ENCODE measurements at regions not wholly inside any gene's neighbourhood (a gene's known extent, or its start where the extent isn't known, plus 50 kb on each side); places are given as distances from the start of the nearest gene placed in this dataset.

DNA sequence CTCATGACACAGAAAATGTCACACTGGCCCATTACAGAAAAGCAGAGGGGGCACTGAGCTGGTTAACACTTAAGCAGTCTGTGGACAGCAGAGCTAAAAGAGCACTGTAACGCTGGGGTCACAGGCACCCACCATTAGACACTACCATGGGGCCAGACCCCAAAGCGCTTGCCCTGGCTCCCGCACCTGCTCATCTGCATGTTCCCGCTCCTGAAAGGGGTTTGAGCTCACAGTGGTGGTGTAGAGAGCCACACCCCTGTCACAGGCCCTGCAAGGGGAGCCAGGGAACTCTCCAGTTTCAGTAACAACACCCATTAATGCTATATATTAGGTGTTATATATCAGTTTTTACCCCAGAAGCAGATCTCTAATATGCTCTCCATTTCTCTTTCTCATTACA is 187.0 kb downstream of the ANKRD50 start:
- Mint-ChIP-seq H3K27me3 (ENCODE audit: low read depth) (no peaks in the 10 kb centered on the region), H3K4me3 (ENCODE audit: low read depth) (no peak overlapping the region), H3K36me3 (ENCODE audit: low read depth) (no peaks in the 10 kb centered on the region), H3K9me3 (no peaks in the 10 kb centered on the region), H3K4me1 (ENCODE audit: low read depth) (no peaks in the 10 kb centered on the region), H3K27ac (no peak overlapping the region)
- no peak for DNase-seq (ENCODE audit: low spot score)
- intact Hi-C loops (cut with micrococcal nuclease), result no loop called here

DNA sequence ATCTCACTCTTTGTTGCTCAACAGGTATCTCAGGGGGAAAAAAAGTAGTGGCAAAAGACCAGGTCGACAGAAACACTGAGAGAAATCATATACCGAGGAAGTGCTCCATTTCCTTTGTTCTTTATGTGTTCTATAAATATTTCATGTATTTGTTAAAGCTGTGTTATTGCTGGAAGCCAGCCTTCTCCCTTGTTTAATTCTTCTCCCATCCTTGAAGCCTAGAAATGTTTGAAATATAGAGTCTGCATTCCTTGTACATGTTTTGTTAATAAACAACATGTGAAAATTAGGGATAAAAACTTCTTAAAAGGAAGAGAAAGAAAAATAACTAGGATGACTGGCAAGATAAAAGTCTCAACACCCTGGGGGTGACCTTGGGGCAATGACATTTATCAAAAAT is 186.2 kb downstream of the ANKRD50 start:
- Mint-ChIP-seq H3K27me3 (ENCODE audit: low read depth) (no peaks in the 10 kb centered on the region), H3K4me3 (ENCODE audit: low read depth) (no peak overlapping the region), H3K4me1 (ENCODE audit: low read depth) (no peaks in the 10 kb centered on the region), H3K36me3 (ENCODE audit: low read depth) (no peaks in the 10 kb centered on the region), H3K27ac (no peak overlapping the region), H3K9me3 (no peaks in the 10 kb centered on the region)
- intact Hi-C loops (cut with micrococcal nuclease), result no loop called here
- no peak for DNase-seq (ENCODE audit: low spot score)

DNA sequence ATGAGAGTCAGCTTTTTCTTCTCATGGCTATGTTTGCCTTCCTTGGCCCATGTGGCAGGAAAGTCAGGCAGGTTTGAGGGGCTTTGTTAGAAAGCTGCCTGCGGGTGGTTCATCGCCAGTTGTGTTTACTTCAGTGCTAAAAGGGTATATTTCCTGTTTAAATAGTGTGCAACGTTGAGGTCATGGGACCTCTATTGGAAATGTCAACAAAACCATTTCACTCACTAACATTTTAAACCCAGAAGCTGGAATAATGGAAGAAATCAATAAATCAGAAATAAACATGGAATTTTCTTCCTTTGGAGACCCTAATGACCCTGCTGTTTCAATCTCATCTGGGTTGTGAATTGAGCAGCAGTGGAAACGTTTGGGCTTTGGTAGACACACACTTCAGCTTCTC is 185.8 kb downstream of the ANKRD50 start:
- Mint-ChIP-seq H3K27ac (no peak overlapping the region), H3K4me1 (ENCODE audit: low read depth) (no peaks in the 10 kb centered on the region), H3K36me3 (ENCODE audit: low read depth) (no peaks in the 10 kb centered on the region), H3K4me3 (ENCODE audit: low read depth) (no peak overlapping the region), H3K27me3 (ENCODE audit: low read depth) (no peaks in the 10 kb centered on the region), H3K9me3 (no peaks in the 10 kb centered on the region)
- intact Hi-C loops (cut with micrococcal nuclease), result no loop called here
- no peak for DNase-seq (ENCODE audit: low spot score)

DNA sequence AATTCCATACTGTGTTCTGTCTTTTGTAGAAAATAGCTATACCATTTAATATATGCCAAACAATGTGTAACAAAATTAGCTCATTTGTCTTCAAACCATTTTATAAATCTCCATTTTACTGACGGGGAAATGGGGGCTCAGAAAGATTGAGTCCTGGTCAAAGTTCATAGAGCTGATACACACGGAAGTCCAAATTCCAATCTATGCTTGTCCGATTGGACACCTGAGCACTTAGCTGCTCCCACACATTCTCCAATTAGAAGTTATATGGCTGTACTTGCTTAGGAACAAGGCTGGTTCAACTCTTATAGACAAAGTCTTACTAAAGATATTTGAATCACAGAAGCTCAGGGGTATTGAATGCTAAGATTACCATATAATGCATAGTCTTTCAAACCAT is 185.2 kb downstream of the ANKRD50 start:
- DNase-seq (ENCODE audit: low spot score), result no peak
- Mint-ChIP-seq H3K27ac (no peak overlapping the region), H3K4me3 (ENCODE audit: low read depth) (no peak overlapping the region), H3K36me3 (ENCODE audit: low read depth) (no peaks in the 10 kb centered on the region), H3K9me3 (no peaks in the 10 kb centered on the region), H3K27me3 (ENCODE audit: low read depth) (no peaks in the 10 kb centered on the region), H3K4me1 (ENCODE audit: low read depth) (no peaks in the 10 kb centered on the region)
- intact Hi-C loops (cut with micrococcal nuclease), result no loop called here

DNA sequence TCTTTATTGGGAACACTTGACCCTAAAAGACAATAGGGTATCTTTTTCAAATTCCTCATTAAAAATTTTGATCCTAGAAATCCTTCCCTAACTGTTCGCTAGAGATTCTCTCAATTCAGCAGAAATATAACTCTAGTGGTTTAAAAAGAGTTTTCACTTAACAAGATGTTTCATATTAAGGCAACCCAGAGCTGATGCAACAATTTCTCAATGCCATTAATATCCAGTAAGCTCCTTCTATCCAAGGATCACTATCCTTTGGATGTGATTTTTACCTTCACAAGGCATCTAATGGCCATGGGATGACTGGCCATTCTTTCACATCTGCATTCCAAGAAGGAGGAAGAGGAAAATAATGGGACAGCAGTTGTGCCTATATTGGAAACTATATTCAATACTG is 183.4 kb downstream of the ANKRD50 start:
- H3K27ac Mint-ChIP-seq, result no peak overlapping the region
- no peak for DNase-seq (ENCODE audit: low spot score)
- no peaks in the 10 kb centered on the region for H3K9me3 Mint-ChIP-seq
- intact Hi-C loops (cut with micrococcal nuclease), result no loop called here
- H3K36me3 Mint-ChIP-seq (ENCODE audit: low read depth), result no peaks in the 10 kb centered on the region
- no peaks in the 10 kb centered on the region for H3K27me3 Mint-ChIP-seq (ENCODE audit: low read depth)
- no peaks in the 10 kb centered on the region for H3K4me1 Mint-ChIP-seq (ENCODE audit: low read depth)
- no peak overlapping the region for H3K4me3 Mint-ChIP-seq (ENCODE audit: low read depth)

DNA sequence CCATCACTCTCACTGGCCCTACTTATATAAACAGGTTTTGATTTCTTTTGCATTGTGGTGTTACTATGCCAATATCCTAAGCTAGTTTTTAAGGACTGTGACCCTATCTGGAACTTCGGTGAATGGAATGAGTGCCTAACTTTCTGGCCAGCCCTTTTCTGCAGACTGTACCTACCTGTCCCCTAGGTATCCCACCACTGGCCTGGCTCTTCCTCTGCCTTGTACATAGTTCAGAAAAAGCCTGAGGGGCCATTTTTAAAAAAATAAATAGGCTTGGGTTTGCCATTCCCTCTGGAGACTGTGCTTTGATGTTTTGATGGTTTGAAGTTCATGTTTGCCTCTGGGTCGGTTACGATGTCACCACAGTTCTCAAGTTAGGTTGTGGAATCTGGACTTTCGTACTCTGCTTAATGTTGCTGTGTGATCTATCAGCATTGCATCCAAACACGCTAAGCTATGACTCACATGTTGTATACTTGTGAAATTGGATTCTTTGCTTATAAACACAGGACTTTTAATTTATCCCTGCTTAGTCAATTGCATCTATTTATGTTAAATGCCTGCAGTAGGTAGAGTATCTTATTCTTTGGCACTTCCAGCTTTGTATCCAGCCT is 182.0 kb downstream of the ANKRD50 start:
- Mint-ChIP-seq H3K27ac (no peak overlapping the region), H3K9me3 (no peaks in the 10 kb centered on the region), H3K4me3 (ENCODE audit: low read depth) (no peak overlapping the region), H3K27me3 (ENCODE audit: low read depth) (no peaks in the 10 kb centered on the region), H3K4me1 (ENCODE audit: low read depth) (no peaks in the 10 kb centered on the region), H3K36me3 (ENCODE audit: low read depth) (no peaks in the 10 kb centered on the region)
- intact Hi-C loops (cut with micrococcal nuclease), result no loop called here
- DNase-seq (ENCODE audit: low spot score), result no peak

DNA sequence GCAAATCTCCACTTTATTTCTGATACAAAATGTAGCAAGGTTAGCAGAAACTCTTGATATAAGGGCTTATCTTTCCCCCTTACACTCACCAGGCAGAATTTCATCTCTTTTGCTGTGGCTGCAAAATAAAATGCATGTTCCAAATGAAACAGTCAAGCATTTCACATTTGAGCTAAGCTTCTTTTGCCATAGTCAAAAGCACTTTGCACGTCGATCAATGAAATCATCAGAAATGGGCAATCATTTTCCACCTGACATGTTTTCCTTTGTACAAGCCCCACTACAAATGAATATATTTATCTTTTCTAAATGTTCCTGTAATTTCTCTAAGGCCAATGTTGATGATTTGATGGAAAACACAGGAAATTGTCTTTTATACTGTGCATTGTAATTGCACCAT is 178.4 kb downstream of the ANKRD50 start:
- intact Hi-C loops (cut with micrococcal nuclease), result no loop called here
- DNase-seq (ENCODE audit: low spot score), result no peak
- no peak overlapping the region for H3K4me3 Mint-ChIP-seq (ENCODE audit: low read depth)
- H3K9me3 Mint-ChIP-seq, result no peaks in the 10 kb centered on the region
- no peak overlapping the region for H3K27ac Mint-ChIP-seq
- no peaks in the 10 kb centered on the region for H3K36me3 Mint-ChIP-seq (ENCODE audit: low read depth)
- no peaks in the 10 kb centered on the region for H3K27me3 Mint-ChIP-seq (ENCODE audit: low read depth)
- no peaks in the 10 kb centered on the region for H3K4me1 Mint-ChIP-seq (ENCODE audit: low read depth)

DNA sequence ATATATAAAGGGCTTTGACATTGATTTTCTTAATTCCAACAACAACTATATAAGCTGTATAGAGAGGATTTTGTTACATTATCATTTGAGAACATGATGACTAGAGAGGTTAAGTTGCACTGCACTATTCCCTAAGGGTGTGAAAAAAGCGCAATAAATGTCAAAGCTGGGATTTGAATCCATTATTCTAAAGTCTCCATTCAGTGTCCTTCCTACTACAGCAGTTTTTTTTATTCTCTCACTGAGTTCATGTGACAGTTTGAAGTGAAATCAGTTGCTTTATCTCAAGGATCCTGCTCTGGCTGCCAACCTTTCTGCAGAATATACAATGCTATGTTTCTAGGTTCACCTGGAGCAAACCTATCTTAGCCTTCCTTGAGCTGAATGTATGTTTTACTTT is 177.5 kb downstream of the ANKRD50 start:
- no peak for DNase-seq (ENCODE audit: low spot score)
- Mint-ChIP-seq H3K36me3 (ENCODE audit: low read depth) (no peaks in the 10 kb centered on the region), H3K4me3 (ENCODE audit: low read depth) (no peak overlapping the region), H3K4me1 (ENCODE audit: low read depth) (no peaks in the 10 kb centered on the region), H3K27me3 (ENCODE audit: low read depth) (no peaks in the 10 kb centered on the region), H3K9me3 (no peaks in the 10 kb centered on the region), H3K27ac (no peak overlapping the region)
- intact Hi-C loops (cut with micrococcal nuclease), result no loop called here

DNA sequence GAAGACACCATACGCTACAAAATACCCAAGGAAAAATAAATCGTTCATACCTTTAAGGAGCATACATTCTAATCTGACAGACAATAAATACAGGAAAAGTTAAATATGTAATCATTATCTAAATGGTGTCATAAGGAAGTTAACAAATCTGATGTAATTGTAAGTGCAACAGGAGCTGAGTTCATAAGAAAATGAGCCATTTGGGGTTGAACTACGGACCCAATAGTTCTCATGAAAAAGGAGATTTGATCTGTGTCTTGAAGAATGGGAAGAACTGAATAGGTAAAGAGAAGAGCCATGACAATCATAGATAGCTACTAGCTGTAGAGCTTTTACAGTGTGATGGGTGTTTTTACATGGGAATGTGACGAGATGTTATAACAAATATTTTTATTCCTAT is 175.6 kb downstream of the ANKRD50 start:
- no peaks in the 10 kb centered on the region for H3K9me3 Mint-ChIP-seq

DNA sequence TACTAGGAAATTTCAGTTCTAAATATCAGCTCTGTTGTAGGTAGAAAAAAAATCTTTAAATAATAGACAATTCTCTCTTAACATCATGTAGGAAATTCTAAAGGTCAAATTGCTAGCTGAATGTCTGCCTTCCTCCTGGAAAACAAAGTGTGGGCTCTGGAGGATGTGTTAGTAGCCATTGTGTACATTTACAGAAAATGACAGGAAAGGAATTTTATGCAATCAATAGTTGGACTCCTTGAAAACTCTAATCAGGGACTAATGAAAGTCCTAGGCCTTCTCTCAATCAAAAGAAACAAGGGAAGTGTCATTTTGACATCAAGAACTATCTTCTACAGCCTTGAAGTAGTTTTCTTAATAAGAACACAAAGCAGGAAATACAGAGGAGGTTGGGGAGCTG is 174.6 kb downstream of the ANKRD50 start:
- Mint-ChIP-seq H3K4me1 (ENCODE audit: low read depth) (no peaks in the 10 kb centered on the region), H3K36me3 (ENCODE audit: low read depth) (no peaks in the 10 kb centered on the region), H3K4me3 (ENCODE audit: low read depth) (no peak overlapping the region), H3K27me3 (ENCODE audit: low read depth) (no peaks in the 10 kb centered on the region), H3K9me3 (no peaks in the 10 kb centered on the region), H3K27ac (no peak overlapping the region)
- intact Hi-C loops (cut with micrococcal nuclease), result no loop called here
- DNase-seq (ENCODE audit: low spot score), result no peak

More for the DNA sequence above, 175.6 kb downstream of the ANKRD50 start:
- no peak for DNase-seq (ENCODE audit: low spot score)
- Mint-ChIP-seq H3K4me3 (ENCODE audit: low read depth) (no peak overlapping the region), H3K27me3 (ENCODE audit: low read depth) (no peaks in the 10 kb centered on the region), H3K27ac (no peak overlapping the region), H3K36me3 (ENCODE audit: low read depth) (no peaks in the 10 kb centered on the region), H3K4me1 (ENCODE audit: low read depth) (no peaks in the 10 kb centered on the region)
- intact Hi-C loops (cut with micrococcal nuclease), result no loop called here

DNA sequence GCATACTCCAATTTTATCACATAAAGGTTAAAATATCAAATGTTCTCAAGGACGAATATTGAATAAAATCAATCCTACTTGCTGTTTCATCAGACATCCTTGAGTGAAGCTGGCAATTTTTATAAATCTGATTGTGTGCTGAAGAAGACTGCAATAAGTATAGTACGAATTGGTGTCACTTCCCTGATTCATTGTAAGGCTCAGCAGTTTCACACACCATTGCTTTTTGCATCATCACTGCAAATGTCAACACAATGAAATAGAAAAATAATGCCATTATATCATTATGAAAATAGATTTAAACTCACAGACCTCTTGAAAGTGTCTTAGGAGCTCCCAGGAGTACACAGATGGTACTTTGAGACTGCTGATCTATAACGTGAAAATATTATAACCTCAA is 172.5 kb downstream of the ANKRD50 start:
- no peaks in the 10 kb centered on the region for H3K27me3 Mint-ChIP-seq (ENCODE audit: low read depth)
- no peaks in the 10 kb centered on the region for H3K4me1 Mint-ChIP-seq (ENCODE audit: low read depth)

DNA sequence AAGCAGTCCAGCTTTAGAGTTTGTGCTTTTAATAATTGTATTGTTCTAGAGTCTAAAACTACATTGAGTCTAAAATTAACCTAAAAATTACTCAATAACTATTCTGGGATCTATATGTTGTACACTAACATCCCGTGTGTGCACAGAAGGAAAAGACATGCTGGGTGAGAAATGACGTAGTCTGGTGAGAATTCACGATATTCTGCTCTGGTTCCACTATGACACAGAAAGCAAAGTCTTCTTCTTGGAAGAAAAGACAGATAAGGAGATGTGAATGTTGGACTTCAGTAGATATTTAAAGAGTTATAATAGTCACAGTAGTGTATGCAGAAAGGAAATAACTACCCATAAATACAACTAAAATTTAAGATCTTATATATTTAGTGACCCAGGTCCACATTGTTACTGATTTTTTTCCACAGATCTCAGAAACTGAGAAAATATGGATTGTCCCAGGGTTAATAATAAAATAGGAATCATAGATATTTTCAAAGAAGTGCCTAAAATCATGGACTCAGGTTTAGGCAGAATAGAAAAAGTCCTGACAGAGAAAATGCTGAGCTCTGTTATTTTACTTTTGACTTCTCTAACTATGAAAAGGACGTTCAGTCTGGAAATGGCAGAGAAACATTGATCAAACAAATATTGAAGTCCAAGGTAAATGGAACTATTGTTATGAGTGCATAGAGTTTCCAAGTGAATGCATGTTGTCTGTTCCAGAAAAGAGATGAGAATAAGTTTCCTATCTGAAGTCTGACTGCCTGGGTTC is 170.7 kb downstream of the ANKRD50 start:
- Mint-ChIP-seq H3K36me3 (ENCODE audit: low read depth) (no peaks in the 10 kb centered on the region), H3K27me3 (ENCODE audit: low read depth) (no peaks in the 10 kb centered on the region), H3K4me3 (ENCODE audit: low read depth) (no peak overlapping the region), H3K27ac (no peak overlapping the region), H3K9me3 (no peaks in the 10 kb centered on the region), H3K4me1 (ENCODE audit: low read depth) (no peaks in the 10 kb centered on the region)
- intact Hi-C loops (cut with micrococcal nuclease), result no loop called here
- no peak for DNase-seq (ENCODE audit: low spot score)

More for the DNA sequence above, 172.5 kb downstream of the ANKRD50 start:
- Mint-ChIP-seq H3K36me3 (ENCODE audit: low read depth) (no peaks in the 10 kb centered on the region), H3K4me3 (ENCODE audit: low read depth) (no peak overlapping the region), H3K27ac (no peak overlapping the region), H3K9me3 (no peaks in the 10 kb centered on the region)
- intact Hi-C loops (cut with micrococcal nuclease), result no loop called here
- DNase-seq (ENCODE audit: low spot score), result no peak

DNA sequence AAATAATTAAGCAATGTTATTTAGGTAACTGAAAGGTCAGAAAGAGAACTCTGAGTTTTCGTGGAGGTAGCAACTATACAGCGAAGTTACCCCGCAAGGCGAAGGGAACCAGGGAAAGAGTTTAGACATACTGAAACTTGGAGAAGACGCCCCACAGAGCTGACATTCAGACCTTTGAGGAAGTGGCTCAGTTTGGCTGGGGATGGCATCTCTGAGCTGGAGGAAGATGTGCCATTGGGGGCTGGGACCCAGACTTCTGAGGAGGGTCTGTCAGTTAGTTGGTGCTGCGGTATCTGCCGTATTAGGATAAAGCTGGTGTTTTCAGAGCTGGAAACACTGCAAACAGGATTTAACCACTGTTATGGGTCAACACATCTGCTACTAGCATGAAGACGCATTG is 156.6 kb downstream of the ANKRD50 start:
- H3K36me3 Mint-ChIP-seq (ENCODE audit: low read depth), result no peaks in the 10 kb centered on the region

More for the DNA sequence above, 156.6 kb downstream of the ANKRD50 start:
- no peaks in the 10 kb centered on the region for H3K9me3 Mint-ChIP-seq
- intact Hi-C loops (cut with micrococcal nuclease), result no loop called here
- no peaks in the 10 kb centered on the region for H3K27me3 Mint-ChIP-seq (ENCODE audit: low read depth)
- no peak overlapping the region for H3K27ac Mint-ChIP-seq
- no peaks in the 10 kb centered on the region for H3K4me1 Mint-ChIP-seq (ENCODE audit: low read depth)
- DNase-seq (ENCODE audit: low spot score), result no peak
- no peak overlapping the region for H3K4me3 Mint-ChIP-seq (ENCODE audit: low read depth)

Measured in activated T-helper 2 cell treated with anti-CD3 and anti-CD28 coated beads, Interferon-gamma antibody, Interleukin-2, Interleukin-4, amounts not matched to agents 10 μg/mL and 5 μg/mL and 100 μg/mL, durations not matched to agents 14 hours and 24 hours and 36 hours (primary cell).